AG04449 (cell line): ENCODE measurements at regions not wholly inside any gene's neighbourhood (a gene's known extent, or its start where the extent isn't known, plus 50 kb on each side); places are given as distances from the start of the nearest gene placed in this dataset.

Experiments
- CTCF ChIA-PET: fragments of 350-600 bp; formaldehyde crosslinking; extraction: SDS; loops from one replicate; lab custom pipeline; 2021; ENCODE audit warnings: antibody characterized with exemption; lab: Yijun Ruan, JAX
- POLR2A ChIA-PET: fragments of 400-600, 350-600 bp; formaldehyde crosslinking; extraction: SDS; loops from one replicate; lab custom pipeline; 2020; ENCODE audit warnings: antibody characterized with exemption, inconsistent platforms; lab: Yijun Ruan, JAX
- DNase-seq: peaks from one replicate; pipeline ENCODE4 v3.0.0-alpha.2; 2010; ENCODE audit warnings: low read depth, low spot score
- H3K4me3 ChIP-seq: 2 replicates; pipeline ENCODE4 v1.5.1; 2011; ENCODE audit warnings: low read depth, mild to moderate bottlenecking, control low read depth, low read length
- CTCF ChIP-seq: IDR thresholded peaks from one replicate; pipeline ENCODE4 v1.5.1; 2011; ENCODE audit warnings: mild to moderate bottlenecking, moderate library complexity, low read length, control low read depth, inconsistent platforms; ENCODE audit not compliant: insufficient read depth; ENCODE audit errors: missing control alignments

DNA sequence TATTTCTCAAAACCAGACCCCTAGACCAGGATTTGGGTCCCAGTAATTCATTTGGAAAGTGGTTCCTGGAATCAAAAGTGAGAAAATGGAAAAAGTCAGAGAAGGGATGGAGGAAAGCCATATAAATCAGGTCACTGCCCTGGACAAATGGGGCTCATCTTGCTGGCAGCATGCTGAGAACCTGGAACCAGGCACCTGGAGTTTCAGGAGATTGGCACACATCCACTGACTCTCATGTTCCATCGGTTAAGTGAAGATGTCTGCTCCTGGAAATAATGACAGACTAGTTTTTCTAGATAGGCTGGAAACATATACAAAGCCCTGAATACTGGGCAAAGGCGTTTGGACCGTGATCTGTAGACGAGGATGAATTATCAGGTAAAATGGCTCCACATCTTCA, 163.6 kb upstream of the HS3ST1 start:
- TF ChIP-seq CTCF = no peak
- ChIA-PET POLR2A (no interaction called here), CTCF (no interaction called here)
- no peak overlapping the region for H3K4me3 ChIP-seq
- no peak for DNase-seq

DNA sequence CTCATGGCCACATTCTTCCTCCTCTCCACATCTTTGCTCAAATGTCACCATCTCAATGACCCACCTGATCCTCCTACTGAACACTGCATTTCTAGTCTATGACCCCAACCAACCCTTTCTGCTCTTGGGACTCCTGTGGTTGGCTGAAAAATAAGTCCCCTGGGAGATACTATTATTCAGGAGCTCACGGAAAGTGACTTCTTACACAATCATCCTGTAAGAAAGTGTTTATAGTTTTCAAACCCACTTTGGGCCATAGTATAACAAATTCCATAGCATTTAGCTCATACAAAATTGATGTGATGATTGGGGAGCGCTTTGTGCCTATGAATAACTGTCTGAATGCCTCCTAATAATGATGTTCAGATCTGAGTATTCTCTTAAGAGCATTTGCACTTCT, 161.4 kb upstream of the HS3ST1 start:
- no peak overlapping the region for H3K4me3 ChIP-seq
- DNase-seq = no peak
- ChIA-PET CTCF (no interaction called here), POLR2A (no interaction called here)
- no peak for TF ChIP-seq CTCF

GRCh38 chr4:11589676-11590075, 161.0 kb upstream of the HS3ST1 start:
- POLR2A ChIA-PET = no interaction called here
- H3K4me3 ChIP-seq = no peak overlapping the region
- CTCF ChIA-PET = no interaction called here
- TF ChIP-seq CTCF = no peak
- no peak for DNase-seq

- H3K4me3 ChIP-seq = no peak overlapping the region
- no peak for TF ChIP-seq CTCF
- DNase-seq = no peak
- CTCF ChIA-PET = no interaction called here
- POLR2A ChIA-PET = no interaction called here
These were observed 159.1 kb upstream of the HS3ST1 start for GRCh38 chr4:11587797-11588196.

DNA sequence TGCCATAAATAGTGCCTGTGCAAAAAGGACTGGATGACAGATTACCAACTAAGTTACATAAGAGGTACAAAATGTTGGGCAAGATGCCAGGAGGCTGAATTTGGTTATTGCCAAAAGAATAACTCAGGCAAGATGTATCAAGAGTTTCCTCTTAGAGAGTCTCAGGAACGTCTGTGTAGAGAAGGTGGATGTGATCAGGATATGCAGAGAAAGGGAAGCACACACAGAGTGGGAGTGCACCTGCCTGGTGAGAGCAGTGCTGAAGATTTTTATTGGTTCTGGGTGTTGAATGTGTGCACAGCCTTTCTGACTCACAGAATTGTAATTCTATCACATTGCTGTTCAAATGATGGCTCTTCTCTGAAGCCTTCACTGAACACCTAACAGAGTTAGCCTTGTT, 156.8 kb upstream of the HS3ST1 start:
- no peak for DNase-seq

DNA sequence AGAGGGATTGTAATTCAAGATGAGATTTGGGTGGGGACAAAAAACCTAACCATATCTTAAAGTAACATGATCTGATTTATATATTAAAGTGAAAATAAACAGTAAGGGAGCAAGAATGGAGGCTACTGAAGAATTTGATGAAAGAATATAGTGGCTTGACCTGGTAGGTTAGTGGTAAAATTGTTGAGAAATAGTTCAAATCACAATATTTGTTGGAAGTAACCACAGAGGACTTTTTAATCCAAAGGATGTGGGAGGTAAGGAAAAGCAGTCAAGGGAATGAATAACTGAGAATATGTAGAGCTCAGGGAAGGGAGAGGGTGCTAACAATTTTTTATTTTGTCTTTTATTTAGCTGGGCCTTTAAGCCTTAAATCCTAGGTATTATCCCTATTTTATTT, 139.8 kb upstream of the HS3ST1 start:
- no peak for TF ChIP-seq CTCF
- DNase-seq = no peak
- POLR2A ChIA-PET = no interaction called here
- CTCF ChIA-PET = no interaction called here
- H3K4me3 ChIP-seq = no peak overlapping the region

More for the DNA sequence above, 156.8 kb upstream of the HS3ST1 start:
- no peak for TF ChIP-seq CTCF
- no peak overlapping the region for H3K4me3 ChIP-seq
- POLR2A ChIA-PET = no interaction called here
- CTCF ChIA-PET = no interaction called here
